PC-3 (cell line): ENCODE measurements at regions not wholly inside any gene's neighbourhood (a gene's known extent, or its start where the extent isn't known, plus 50 kb on each side); places are given as distances from the start of the nearest gene placed in this dataset.

ENCODE experiments used
- ATAC-seq: fragments of 200-7000 bp; cut with Tn5 transposase; 2 replicates; pipeline ENCODE4 v1.9.1; 2020; ENCODE audit warnings: mild to moderate bottlenecking, moderate library complexity
- BruUV-seq: library from RNA; stranded (reverse); fragments of 400-500 nt; replicated peaks from 2 replicates; lab custom pipeline; 2021; lab: Mats Ljungman, UMichigan
- CTCF ChIA-PET: fragments of 300-600 bp; sonication (Branson Sonifier 250); formaldehyde crosslinking; loops from one replicate; lab custom pipeline; 2022; ENCODE audit warnings: antibody characterized with exemption; lab: Charles Lee
- POLR2A ChIA-PET: fragments of 300-600 bp; sonication (Branson Sonifier 250); formaldehyde crosslinking; loops from one replicate; lab custom pipeline; 2022; ENCODE audit warnings: antibody characterized with exemption; ENCODE audit not compliant: unreplicated experiment; lab: Charles Lee
- DNase-seq: peaks from one replicate; pipeline ENCODE4 v3.0.0-alpha.2; 2015
- H2AFZ ChIP-seq: fragments of 300-600 bp; sonication (generic); 2 replicates; pipeline ENCODE4 v1.6.0; 2016; ENCODE audit warnings: antibody characterized with exemption, low read length
- H3F3A ChIP-seq: fragments of 300-600 bp; sonication (generic); one replicate; pipeline ENCODE4 v1.6.0; 2017; ENCODE audit warnings: antibody characterized with exemption, low read length, control low read depth, mild to moderate bottlenecking; ENCODE audit not compliant: unreplicated experiment
- H3K27ac ChIP-seq: fragments of 300-600 bp; sonication (generic); 2 replicates; pipeline ENCODE4 v1.5.1; 2016; ENCODE audit warnings: mild to moderate bottlenecking, low read length
- H3K27me3 ChIP-seq: fragments of 300-600 bp; sonication (generic); 2 replicates; pipeline ENCODE4 v1.6.1; 2016; ENCODE audit warnings: low read length, mixed read lengths
- H3K36me3 ChIP-seq: fragments of 300-600 bp; sonication (generic); 2 replicates; pipeline ENCODE4 v1.6.1; 2016; ENCODE audit warnings: low read depth, mixed run types, low read length, mixed read lengths
- H3K4me1 ChIP-seq: fragments of 300-600 bp; sonication (generic); 2 replicates; pipeline ENCODE4 v1.5.1; 2016; ENCODE audit warnings: low read length; ENCODE audit not compliant: insufficient read depth
- H3K4me2 ChIP-seq: fragments of 300-600 bp; sonication (generic); 2 replicates; pipeline ENCODE4 v1.6.0; 2016; ENCODE audit warnings: low read length
- H3K4me3 ChIP-seq: fragments of 300-600 bp; sonication (generic); 2 replicates; pipeline ENCODE4 v1.5.1; 2016; ENCODE audit warnings: mild to moderate bottlenecking, low read length, mixed read lengths
- H3K79me2 ChIP-seq: fragments of 300-600 bp; sonication (generic); 2 replicates; pipeline ENCODE4 v1.6.1; 2017; ENCODE audit warnings: low read length, mixed read lengths
- H3K9ac ChIP-seq: fragments of 300-600 bp; sonication (generic); 2 replicates; pipeline ENCODE4 v1.6.0; 2016; ENCODE audit warnings: mild to moderate bottlenecking, low read length
- H3K9me2 ChIP-seq: fragments of 300-600 bp; sonication (generic); replicated peaks from 2 replicates; pipeline ENCODE4 v1.6.1; 2016; ENCODE audit warnings: mixed run types, low read length, mixed read lengths
- H3K9me3 ChIP-seq: fragments of 300-600 bp; sonication (generic); 2 replicates; pipeline ENCODE4 v1.6.1; 2016; ENCODE audit warnings: low read length, mixed read lengths
- H4K20me1 ChIP-seq: fragments of 300-600 bp; sonication (generic); 2 replicates; pipeline ENCODE4 v1.6.1; 2016; ENCODE audit warnings: low read length, mixed read lengths
- CTCF ChIP-seq: fragments of 300-600 bp; sonication (generic); conservative IDR thresholded peaks from 2 replicates; pipeline ENCODE4 v1.5.1; 2017; ENCODE audit warnings: antibody characterized with exemption, low read depth, mild to moderate bottlenecking, low read length
- EZH2 ChIP-seq: fragments of 300-600 bp; sonication (generic); IDR thresholded peaks from one replicate; pipeline ENCODE4 v1.6.1; 2017; ENCODE audit warnings: antibody characterized with exemption, mild to moderate bottlenecking, low read length; ENCODE audit not compliant: unreplicated experiment
- EZH2phosphoT487 ChIP-seq: fragments of 300-600 bp; sonication (generic); IDR thresholded peaks from 2 replicates; pipeline ENCODE4 v1.6.1; 2018; ENCODE audit warnings: mild to moderate bottlenecking, antibody characterized with exemption, low read length, borderline replicate concordance
- intact Hi-C: fragments of 100-400 bp; cut with micrococcal nuclease; formaldehyde crosslinking; loops from 2 replicates; pipeline ENCODE4 v1.9.0; 2023

GRCh38 chr18:56044239-56044638 lies 456.2 kb upstream of the TCF4 start:
- BruUV-seq = no TSS peak

GRCh38 chr18:56043641-56044061 lies 455.7 kb upstream of the TCF4 start:
- POLR2A ChIA-PET = no interaction called here
- Histone ChIP-seq H3K36me3 (no peaks in the 10 kb centered on the region), H3K9me3 (peaks cover 4% of the 10 kb centered on the region; the same call in 1 of the 2 replicates), H3K9me2 (no peaks in the 10 kb centered on the region), H3K4me3 (no peak overlapping the region), H2AFZ (no peak overlapping the region), H3K9ac (no peak overlapping the region), H3K27me3 (no peaks in the 10 kb centered on the region), H3K27ac (no peak overlapping the region), H4K20me1 (no peaks in the 10 kb centered on the region), H3K79me2 (no peaks in the 10 kb centered on the region), H3K4me1 (no peaks in the 10 kb centered on the region), H3K4me2 (no peak overlapping the region), H3F3A (no peaks in the 10 kb centered on the region)
- no TSS peak for BruUV-seq
- ATAC-seq (no peak), DNase-seq (no peak)
- TF ChIP-seq EZH2phosphoT487 (no peak), EZH2 (no peak), CTCF (no peak)
- intact Hi-C loops = no loop called here
- CTCF ChIA-PET = no interaction called here

More at GRCh38 chr18:56044239-56044638, 456.2 kb upstream of the TCF4 start:
- H3K27me3 ChIP-seq = no peaks in the 10 kb centered on the region
- CTCF ChIA-PET = no interaction called here
- no peaks in the 10 kb centered on the region for H3K4me1 ChIP-seq
- no peaks in the 10 kb centered on the region for H3F3A ChIP-seq
- H3K4me3 ChIP-seq = no peak overlapping the region
- no peak overlapping the region for H3K27ac ChIP-seq
- no peak overlapping the region for H2AFZ ChIP-seq
- no peaks in the 10 kb centered on the region for H3K9me2 ChIP-seq
- H3K9me3 ChIP-seq = peaks cover 6% of the 10 kb centered on the region; the same call in 1 of the 2 replicates
- no peaks in the 10 kb centered on the region for H4K20me1 ChIP-seq
- H3K4me2 ChIP-seq = no peak overlapping the region
- intact Hi-C loops = no loop called here
- no peak for DNase-seq
- no peaks in the 10 kb centered on the region for H3K79me2 ChIP-seq
- POLR2A ChIA-PET = no interaction called here
- ATAC-seq = no peak
- TF ChIP-seq CTCF = no peak
- H3K36me3 ChIP-seq = no peaks in the 10 kb centered on the region
- no peak overlapping the region for H3K9ac ChIP-seq

- H3F3A ChIP-seq = no peaks in the 10 kb centered on the region
These were observed 455.0 kb upstream of the TCF4 start for GRCh38 chr18:56042915-56043536.

More at GRCh38 chr18:56042915-56043536, 455.0 kb upstream of the TCF4 start:
- H3K79me2 ChIP-seq = no peaks in the 10 kb centered on the region
- no peaks in the 10 kb centered on the region for H4K20me1 ChIP-seq
- H3K9ac ChIP-seq = no peak overlapping the region
- no peaks in the 10 kb centered on the region for H3K27me3 ChIP-seq
- POLR2A ChIA-PET = no interaction called here
- no peaks in the 10 kb centered on the region for H3K9me3 ChIP-seq
- H3K36me3 ChIP-seq = no peaks in the 10 kb centered on the region
- BruUV-seq = no TSS peak
- no peaks in the 10 kb centered on the region for H3K9me2 ChIP-seq
- ATAC-seq (no peak), DNase-seq (no peak)
- no peak overlapping the region for H3K27ac ChIP-seq
- intact Hi-C loops = no loop called here
- no peak overlapping the region for H3K4me3 ChIP-seq
- H3K4me1 ChIP-seq = no peaks in the 10 kb centered on the region
- CTCF ChIA-PET = no interaction called here
- no peak overlapping the region for H2AFZ ChIP-seq
- H3K4me2 ChIP-seq = no peak overlapping the region
- TF ChIP-seq CTCF = no peak
- TF ChIP-seq EZH2 = no peak
- no peak for TF ChIP-seq EZH2phosphoT487
